ENCODE measurements at regions not wholly inside any gene's neighbourhood (a gene's known extent, or its start where the extent isn't known, plus 50 kb on each side); places are given as distances from the start of the nearest gene placed in this dataset.

GRCh38 chr20:10861090-10861489 lies 187.3 kb upstream of the JAG1 start:
- DNase-seq (ENCODE audit: low read depth in 2 of 2) = no peak

DNA sequence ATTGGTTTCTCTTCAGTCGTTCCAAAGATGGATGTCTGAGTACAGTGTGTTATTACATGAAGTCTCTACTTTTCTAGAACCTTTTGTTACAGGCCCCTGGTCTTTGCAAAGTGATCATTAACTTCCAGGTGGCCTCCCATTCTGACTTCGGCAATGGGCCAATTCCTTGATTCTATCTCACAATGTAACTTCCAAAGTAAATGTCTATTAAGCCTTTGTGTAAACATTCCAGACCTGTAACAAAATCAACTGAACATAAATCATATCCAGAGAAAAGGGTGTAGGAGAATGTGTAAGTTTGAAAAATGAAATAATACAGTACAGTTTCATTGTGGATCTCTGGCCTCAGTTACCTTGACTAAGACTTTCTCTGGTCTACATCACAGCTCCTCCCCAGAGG lies 187.8 kb upstream of the JAG1 start:
- peak in 1 of 2 donors; percentile 65 for DNase-seq (ENCODE audit: low read depth in 2 of 2)

- peak; percentile 60 to 90 for DNase-seq (ENCODE audit: low read depth in 2 of 2)
Observed at GRCh38 chr20:10863337-10864060, 189.7 kb upstream of the JAG1 start.

GRCh38 chr20:10864076-10864672 lies 190.4 kb upstream of the JAG1 start:
- DNase-seq (ENCODE audit: low read depth in 2 of 2) = no peak

DNA sequence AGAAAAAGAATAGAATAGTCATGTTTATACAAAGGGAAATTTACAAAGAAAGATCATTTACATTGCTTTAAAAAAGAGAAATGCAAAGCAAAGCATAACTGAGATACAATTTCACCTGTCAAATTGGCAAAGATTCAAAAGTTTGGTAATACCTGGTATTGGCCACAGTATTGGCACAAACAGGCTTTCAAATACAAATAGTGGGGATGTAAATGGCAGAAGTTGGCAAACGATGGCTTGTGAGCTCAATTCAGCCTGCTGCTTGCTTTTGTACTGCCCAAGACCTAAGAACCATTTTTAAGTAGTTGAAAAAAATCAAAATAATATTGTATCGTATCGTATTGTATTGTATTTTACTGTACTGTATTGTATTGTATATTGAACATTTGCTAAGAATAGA lies 194.5 kb upstream of the JAG1 start:
- DNase-seq (ENCODE audit: low read depth in 2 of 2) = no peak

DNA sequence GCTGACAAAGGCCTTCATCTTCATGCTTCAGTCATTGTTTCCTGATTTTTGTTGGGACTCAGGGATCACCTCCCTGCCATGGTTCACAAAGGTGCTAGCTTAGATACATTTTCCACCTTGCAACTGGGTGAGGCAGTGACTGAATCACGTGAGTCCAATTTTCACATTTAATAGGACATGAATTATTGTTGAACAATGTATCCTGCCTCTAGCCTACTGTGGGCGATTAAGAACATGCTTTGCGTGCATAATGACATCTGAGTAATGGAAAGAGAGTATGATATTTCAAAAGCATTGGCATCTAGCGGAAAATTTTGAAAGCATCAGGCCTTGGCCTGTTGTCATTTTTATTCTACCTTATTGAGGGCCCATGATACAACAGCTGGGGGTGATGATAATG lies 199.2 kb upstream of the JAG1 start:
- DNase-seq (ENCODE audit: low read depth in 2 of 2) = no peak

DNA sequence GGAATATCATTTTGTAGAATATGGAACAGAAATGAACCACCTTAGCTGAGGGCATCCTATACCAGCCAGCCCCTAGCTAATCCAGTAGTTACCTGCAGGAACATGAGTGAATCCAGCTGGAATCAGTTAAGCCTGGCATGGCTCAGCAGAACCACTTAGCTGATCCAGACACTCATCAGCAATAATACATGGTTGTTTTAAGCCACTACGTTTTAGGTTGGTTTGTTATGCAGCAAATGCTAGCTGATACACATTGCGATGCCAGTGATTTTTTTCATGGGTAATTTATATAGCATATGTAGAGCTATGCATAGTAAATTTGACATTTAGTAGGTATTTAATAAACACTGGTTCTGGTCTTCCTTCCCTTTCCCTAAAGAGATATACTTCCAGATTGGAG lies 201.9 kb upstream of the JAG1 start:
- DNase-seq (ENCODE audit: low read depth in 2 of 2) = no peak

DNA sequence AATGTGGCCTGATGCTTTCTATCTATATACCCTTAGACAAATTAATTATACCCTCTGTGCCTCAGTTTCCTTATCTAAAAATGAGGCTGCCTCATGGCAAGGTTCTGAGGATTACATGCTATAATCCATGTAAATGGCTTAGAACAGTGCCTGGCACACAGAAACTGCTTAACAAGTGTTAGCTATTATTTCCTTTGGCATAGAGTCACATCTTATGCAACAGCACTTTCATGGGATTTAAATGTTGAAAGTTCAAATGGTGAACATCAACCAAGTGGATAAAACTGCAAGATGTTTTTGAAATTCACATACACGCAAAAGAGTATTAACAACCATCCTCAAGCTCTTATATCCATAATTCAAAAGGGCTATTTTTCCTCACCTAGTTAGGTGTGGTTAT lies 202.8 kb upstream of the JAG1 start:
- no peak for DNase-seq (ENCODE audit: low read depth in 2 of 2)

GRCh38 chr20:10877342-10877741 lies 203.5 kb upstream of the JAG1 start:
- DNase-seq (ENCODE audit: low read depth in 2 of 2) = no peak

GRCh38 chr20:10883166-10883565 lies 209.4 kb upstream of the JAG1 start:
- DNase-seq (ENCODE audit: low read depth in 2 of 2) = no peak

DNA sequence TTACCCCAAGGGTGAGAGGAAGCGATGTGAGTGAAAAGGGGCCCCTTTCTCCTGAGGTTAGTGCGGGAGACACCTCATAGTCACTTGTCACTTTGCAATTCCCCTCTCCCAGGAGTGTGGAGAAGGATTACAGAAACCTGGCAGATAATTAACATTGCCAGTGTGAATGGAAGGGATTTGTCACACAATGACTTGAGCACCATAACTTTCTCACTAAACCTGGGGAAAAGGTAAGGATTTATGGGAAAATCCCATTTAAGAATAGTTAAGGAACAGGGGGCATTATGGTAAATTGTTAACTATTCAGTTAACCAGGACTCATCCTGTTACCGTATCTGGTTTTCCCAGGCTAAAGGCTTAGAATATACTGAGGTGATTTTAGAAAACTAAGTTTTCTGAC lies 219.5 kb upstream of the JAG1 start:
- no peak for DNase-seq (ENCODE audit: low read depth in 2 of 2)

GRCh38 chr20:10897336-10897735 lies 223.5 kb upstream of the JAG1 start:
- no peak for DNase-seq (ENCODE audit: low read depth in 2 of 2)

GRCh38 chr20:10898552-10898951 lies 224.8 kb upstream of the JAG1 start:
- no peak for DNase-seq (ENCODE audit: low read depth in 2 of 2)

GRCh38 chr20:10902174-10902573 lies 228.4 kb upstream of the JAG1 start:
- no peak for DNase-seq (ENCODE audit: low read depth in 2 of 2)

DNA sequence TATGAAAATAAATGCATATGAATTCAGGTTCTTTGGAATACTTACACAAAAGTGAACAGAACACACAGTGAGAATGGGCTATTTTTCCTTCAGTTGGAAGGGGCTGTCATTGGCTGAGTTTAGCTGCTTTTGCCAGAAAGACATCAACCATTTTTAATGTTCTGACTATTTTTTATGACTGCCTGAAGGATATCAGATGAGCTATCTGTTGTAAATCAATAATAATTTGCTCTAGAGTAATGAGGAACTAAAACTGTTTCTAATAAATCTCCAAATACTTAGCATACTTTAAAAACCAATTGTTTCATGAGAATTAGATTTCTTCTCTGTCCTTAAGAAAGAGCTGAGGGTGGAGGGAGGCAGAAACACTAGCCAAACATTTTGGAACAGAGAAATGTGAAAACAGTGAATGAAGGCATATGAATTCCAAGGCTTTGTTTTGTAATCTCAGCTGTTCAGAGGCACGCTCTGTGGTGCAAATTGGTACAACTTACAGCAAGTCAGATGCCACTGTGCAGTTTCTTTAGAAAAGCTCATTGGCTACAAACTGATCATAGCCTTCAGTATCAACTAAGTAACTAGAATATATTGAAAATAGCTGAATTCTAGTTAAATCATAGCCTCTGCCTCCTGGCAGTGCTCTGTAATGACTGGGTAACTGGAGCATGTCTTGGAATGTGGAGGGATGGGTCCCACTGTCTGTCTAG lies 228.9 kb upstream of the JAG1 start:
- no peak for DNase-seq (ENCODE audit: low read depth in 2 of 2)

DNA sequence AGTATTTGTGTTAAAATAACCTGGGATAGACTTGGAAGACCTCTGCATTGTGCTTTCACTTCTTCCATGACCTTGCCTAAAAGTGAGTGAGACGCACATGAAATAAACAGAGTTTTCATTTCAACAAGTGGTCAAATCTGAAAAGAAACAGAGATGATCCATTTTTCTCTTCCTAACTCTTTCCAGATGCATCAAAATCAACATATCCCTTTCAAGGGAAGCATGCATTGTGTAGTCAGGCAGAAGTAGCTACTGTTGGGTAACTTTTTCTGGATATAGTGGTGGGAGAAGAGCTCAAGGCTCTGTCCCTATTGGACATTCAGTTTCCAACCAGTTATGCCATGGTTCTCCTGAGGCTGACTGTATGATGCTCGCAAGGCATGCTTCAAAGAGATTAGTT lies 233.0 kb upstream of the JAG1 start:
- no peak for DNase-seq (ENCODE audit: low read depth in 2 of 2)

DNA sequence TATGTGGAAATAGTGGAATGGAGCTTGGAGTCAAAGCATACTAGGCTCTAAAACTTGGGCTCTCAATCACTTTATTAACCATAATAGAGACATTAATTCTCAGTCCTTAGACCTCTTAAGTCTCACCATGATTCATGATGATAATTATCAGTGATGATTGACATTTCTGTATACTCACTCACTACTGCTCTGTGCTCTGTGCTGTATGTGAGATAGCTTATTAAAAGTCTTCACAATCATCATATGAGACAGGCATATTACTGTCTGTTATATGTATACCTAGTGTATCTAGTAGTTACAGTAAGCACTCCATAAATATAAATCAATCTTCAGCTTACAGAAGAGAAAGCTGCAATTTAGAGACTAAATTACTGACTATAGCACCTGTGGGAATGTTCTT lies 236.0 kb upstream of the JAG1 start:
- peak in 1 of 2 donors; percentile 19 for DNase-seq (ENCODE audit: low read depth in 2 of 2)

DNA sequence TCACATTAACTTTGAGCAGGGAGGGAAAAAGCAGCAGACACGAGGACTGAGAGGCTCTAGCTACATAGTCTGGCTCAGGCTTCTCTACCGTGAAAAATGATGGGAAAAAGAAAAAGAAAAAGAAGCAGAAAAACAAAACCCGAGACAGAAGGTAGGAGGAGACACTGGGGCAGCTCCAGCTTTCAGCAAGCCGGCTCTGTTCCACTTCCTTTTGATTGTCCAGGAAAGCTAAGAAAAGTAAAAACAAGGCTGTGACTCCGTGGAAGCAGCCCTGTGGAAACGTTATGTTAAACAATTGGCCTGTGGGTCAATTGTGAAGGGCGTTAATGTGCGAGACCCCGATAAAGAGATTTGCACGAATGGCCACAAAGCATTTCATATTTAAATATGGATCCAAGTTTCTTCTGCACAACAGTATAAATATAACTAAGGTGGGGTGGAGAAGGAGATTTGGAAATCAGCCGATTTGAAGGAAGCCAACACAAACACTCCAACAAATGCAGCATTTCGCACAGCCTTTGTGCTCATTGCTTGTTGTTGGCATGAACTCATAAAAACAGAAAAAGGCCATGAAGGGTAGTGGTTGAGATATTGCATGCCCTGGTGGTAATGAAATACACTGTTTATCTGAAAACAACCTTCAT lies 236.9 kb upstream of the JAG1 start:
- DNase-seq (ENCODE audit: low read depth in 2 of 2) = peak in 1 of 2 donors; percentile 80

DNA sequence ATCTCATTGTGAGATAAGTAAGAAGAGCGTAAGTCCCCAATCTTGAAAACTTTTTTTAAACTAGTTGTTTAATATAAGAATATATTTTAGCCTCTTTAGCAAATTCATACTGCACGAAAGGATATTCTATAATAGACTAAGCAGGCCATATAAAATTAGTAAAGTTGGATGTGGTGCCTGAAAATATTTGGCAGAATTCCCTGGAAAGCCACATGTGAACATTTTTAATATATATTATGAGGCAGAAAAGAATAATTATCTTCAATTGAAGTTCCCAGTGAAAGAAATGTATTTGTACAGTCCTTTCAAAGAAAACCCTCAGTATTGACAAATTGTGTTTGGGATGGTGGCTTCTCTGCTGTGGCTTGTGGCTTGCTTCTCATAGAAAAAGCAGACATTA lies 237.5 kb upstream of the JAG1 start:
- no peak for DNase-seq (ENCODE audit: low read depth in 2 of 2)

GRCh38 chr20:10915815-10916214 lies 242.0 kb upstream of the JAG1 start:
- DNase-seq (ENCODE audit: low read depth in 2 of 2) = no peak

- DNase-seq (ENCODE audit: low read depth in 2 of 2) = no peak
Observed at GRCh38 chr20:10916312-10916711, 242.5 kb upstream of the JAG1 start.

DNA sequence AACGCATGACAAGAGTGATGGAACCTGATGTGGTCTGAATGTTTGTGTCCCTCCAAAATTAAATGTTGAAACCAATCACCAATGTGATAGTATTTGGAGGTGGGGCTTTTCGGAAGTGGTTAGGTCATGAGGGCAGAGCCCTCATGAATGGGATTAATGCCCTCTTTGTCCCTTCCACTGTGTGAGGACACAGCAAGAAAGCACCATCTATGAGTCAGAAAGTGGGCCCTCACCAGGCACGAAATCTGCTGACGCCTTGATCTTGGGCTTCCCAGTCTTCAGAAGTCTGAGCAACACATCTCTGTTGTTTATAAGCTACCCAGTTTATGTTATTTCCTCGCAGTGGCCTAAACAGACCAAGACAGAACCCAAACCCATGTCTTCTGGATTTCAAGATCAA lies 244.0 kb upstream of the JAG1 start:
- no peak for DNase-seq (ENCODE audit: low read depth in 2 of 2)
